Iris pigment epithelial cell (primary cell): ENCODE measurements at regions not wholly inside any gene's neighbourhood (a gene's known extent, or its start where the extent isn't known, plus 50 kb on each side); places are given as distances from the start of the nearest gene placed in this dataset.

Source experiments
- DNase-seq: peaks from one replicate; pipeline ENCODE4 v3.0.0-alpha.2; 2011; ENCODE audit warnings: low read depth

DNA sequence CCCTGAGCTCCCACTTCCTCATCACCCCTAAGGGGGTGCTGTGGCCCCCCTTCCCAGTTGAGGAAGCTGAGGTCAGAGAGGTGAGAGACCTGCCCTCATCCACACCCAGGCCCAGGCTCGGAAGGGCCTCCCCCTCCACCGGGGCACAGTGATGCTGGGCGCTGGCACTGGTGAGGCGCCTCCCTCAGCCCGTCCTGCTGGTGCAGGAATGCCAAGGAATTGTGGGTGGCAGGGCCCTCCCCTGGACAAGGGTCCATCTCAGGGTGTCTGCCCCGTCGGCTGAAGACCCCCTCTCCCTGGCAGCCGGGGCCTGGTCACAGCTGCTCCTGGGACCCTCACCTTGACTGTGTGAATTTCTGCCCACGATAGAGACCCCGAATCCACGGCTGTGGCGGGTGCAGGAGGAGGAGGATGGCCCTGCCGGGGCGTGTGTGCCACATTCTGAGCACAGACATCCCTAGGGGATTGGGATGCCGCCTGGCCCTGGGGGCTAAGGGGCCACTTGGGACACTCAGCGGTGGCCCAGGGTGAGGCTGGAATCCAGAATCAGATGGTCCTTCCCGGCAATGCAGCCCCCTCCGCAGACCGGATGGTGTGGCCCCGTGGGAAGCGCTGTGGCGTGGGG lies 70.2 kb upstream of the GATA5 start:
- DNase-seq = no peak

DNA sequence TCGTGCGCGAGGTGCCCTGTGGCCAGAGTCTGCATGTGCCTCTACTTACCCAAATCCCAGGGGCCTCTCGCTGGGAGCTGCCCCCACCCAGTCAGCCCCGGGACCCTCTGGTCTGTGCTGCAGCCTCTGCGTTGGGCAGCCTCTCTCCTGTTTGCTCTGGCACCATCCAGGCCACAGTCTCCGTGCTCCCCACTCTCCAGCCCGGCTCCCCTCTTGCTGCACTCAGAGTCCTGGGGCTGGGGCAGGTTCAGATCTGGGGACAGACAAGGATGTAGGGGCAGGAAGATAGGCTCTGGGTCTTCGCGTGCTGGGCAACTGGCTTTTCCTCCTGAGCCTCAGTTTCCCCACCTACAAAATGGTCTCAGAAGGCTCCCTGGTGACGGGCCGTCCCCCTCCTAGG lies 70.8 kb upstream of the GATA5 start:
- DNase-seq = no peak

DNA sequence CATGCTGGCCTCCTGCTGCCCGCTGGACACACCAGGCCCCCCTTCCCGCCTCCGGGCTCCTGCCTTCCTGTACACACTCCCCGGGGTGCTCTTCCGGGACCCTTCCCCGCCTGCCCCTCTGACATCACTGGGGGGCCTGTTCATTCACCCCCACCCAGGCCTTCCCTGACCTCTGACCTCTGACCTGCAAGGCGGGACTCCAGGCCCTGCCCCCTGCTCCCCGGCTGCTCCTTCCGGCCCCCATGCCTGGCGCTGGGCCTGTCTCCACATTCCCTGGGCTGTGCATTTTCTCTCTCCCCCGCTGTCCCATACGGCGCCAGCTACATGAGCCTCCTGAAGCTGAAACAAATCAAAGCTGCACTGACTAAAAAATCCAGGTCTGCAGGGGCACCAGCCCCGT lies 71.6 kb upstream of the GATA5 start:
- DNase-seq = no peak

DNA sequence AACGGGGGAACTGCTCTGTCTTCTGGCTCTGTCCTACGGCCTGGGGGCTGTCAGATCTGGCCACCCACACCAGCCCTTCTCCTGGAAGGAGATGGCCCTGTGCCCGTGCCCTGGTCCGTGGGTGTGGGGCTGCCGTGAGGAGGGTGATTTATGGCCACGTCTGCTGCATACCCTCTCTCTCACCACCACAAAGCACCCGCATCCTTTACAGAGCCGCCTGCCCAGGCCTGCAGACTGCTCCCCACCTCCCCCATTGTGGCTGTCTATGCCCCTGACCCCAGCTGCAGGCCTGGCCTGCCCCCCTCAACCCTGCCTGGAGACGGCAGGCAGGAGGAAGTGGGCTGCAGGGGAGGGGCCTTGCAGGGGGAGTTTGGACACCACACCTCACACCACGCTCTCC lies 72.7 kb upstream of the GATA5 start:
- no peak for DNase-seq

DNA sequence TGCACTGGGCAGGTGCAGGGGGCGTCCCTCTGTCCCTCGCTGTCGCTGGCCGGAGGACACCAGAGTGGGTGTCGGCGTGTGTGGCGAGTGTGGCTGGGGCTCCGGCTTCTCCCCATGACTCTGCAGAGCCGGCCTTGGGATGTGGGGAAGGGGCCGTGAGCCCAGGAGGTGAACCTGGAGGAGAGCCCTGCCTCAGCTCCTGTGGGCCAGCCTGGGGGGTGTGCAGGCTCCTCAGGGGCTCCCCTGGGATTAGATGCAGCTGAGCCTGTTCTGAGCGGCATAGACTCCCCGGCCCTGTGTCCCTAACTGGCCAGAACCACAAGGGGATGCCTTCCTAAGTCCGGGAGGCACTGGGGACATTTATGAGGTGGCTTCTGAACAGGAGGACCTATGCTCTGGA lies 73.2 kb upstream of the GATA5 start:
- DNase-seq = no peak

DNA sequence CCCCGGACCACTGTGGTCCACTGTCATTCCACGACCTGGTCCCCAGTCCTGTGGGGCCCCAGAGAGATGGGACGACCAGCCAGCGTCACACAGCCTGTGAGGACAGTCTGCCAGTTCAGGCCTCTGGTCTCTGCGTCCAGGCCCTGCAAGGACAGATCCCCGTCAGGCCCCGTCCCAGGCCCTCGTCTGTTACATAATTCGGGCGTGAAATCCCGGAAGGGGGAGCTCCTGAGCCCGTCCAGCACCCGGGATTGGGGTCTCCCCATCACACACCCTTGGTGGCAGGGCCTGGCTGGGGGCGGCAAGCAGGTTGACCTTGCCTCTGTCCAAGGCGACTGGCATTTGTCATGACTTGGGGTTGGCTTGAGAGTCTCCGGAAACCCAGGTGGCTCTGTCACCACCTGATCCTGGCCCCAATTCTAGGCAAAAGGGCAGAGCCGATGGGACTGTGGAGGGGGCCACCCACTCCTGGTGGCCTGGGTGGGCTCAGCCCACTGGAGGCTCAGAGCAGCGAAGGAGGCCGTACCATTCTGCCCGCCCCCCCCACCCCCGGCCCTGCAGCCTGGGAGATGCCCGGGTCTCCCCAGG lies 73.8 kb upstream of the GATA5 start:
- DNase-seq = no peak

DNA sequence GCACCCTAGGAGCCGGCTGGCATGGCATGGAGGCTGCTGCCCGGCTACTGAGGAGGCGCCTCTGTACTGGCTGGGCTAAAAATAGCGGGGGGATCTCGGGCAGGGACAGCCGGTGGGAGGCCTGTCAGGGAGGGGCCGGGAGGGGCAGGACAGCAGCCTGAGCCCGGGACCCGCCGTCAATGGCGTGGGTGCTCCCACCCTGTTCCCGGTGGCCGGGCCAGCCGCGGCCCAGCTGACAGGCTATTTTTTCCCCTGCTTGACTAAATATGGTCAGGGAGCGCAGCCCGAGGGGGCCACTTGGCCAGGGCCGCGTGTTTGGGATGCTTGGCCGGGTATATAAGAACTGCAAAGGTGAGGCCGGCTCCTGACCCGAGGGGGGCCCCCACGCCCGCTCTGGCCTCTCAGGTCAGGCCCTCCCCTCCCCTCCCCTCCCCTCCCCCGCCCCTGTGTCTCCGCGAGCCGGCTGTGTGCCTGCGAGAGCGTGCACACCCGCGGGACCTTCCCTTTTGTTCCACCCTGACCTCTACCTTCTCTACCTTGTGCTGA lies 74.4 kb upstream of the GATA5 start:
- no peak for DNase-seq

DNA sequence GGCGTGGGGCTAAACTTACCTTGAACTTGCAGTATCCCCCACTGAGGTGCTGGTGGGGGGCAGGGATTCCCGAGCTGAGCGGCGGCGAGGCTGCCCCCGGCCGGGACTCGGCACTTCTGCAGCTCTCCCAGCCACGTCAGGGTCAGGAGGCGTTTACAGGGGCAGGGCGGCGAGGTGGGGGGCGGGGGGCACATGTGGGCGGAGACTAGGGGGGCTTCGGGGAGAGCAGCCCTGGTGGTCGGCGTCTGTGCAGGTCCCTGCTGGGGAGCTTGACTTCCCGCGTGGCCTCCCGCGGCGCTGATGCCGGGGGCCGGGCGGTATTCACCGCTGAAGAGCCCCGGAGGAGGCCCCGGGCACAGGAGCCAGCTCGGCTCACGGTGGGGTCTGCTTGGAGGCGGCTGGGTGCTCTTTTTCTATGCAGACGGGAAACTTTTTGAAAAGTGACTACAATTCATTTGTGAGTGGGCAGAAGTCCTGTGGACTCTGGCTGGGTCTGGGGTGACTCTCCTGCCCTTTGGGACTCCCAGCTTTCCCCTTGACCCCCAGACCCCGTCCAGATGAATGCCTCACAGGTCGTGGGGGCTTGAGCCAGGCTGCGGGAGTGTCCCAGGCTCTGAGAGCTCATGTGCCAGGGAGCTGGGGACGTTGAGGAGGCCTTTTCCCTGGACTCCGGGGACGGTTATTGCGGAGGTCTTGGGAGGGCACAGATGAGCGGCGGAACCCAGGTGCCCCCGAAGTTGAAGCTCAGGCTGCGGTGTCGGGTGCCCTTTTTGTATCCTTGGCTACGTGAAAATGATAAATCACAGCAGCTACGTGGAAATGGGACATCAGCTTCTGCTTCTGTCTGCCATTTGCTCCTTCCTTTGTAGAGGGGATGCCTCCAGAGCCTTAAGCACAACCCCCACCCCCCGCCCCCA lies 75.9 kb upstream of the GATA5 start:
- no peak for DNase-seq

DNA sequence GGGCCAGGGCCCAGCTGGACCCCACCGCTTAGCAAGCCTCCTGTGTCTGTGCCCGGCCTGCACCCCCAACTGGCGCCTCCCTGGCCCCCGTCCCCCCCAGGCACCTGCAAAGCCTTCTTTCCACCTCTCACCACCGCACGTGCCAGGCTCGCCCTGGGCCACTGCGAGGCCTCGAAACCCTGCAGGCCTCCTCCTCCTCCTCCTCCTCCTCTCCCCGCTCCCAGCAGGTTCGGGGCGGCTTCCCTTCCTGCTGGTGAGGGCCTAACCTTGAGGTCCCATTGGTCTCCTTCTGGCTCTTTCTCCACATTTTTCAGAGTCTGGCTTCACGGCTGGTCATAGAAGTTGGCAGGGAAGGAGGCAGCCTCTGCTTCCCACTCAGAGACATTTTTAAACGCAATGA lies 76.8 kb upstream of the GATA5 start:
- DNase-seq = no peak

DNA sequence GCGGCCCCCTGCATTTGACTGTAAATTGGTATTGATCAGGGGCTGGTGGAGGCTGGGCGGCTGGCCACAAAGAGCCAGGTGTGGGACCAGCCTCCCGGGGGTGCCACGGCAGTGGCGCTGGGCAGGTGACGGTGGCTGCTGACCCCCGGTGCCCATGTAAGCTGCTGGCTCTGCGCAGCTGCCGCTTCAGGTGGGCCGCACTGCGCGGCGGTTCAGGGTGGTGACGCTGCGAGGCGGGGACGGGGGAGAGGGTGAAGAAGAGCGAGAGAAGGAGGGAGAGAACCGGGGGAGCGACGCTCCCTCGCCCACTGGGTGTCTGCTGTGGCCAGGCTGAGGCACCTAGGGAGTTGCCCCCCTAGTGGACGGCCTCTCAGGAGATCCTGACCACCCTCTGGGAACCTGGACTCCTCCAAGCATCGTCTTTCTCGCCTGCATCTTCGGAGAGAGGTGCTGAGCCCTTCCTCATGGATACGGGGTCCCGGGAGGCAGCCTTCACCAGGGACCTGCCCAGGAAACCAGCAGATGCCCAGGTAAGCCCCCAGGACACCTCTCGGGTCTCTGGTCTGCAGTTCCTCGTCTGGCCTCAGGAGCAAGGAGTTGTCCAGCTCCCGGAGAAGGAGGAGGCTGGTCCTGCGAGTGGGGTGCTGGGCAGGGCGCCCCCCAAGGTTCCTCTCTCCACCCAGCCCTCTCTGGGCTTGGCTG lies 77.5 kb upstream of the GATA5 start:
- DNase-seq = no peak

DNA sequence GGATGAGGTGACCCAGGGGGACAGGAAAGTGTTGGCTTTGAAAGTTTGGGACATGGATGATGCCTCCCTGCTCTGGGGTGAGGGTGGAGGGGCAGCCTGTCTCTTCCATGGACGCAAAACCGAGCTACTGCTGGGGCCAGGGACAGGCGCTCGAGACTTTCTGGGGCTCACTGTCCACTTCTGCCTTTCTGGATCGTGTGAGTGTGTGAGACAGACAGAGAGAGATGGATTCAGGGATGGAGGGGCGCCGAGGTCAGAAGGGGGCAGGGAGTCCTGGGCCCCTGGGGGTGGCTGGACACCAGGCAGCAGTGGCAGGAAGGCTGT lies 78.0 kb upstream of the GATA5 start:
- DNase-seq = no peak

DNA sequence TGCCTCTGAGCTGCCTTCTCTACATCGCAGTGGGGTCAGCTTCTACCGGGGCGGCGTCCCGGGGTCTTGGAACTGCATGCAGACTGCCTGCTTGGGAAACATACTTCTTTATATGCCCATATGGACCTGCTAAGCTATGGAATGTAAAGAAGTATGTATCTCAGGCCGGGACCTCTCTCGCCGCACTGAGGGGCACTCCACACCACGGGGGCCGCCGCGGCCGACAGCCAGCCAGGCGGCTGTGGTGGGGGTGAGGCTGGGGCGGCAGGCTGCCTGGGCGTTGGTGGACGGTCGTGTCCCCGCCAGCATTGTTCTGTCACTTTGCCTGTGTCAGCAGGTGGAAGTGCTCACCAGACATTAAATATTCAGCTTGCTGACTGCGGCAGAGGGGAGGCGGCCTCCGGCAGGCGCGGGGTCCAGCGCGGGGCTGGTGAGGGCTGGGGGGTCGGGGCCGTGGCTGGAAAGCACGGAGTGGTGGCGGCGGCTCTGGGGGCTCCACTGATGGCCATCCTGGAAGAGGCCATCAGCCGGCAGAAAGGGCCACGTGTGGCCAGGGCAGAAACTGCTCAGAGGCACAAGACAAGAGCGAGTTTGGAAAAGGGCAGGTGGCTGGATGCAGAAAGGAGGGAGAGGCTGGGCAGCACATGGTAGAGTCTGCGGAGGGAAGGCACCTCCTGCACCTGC lies 78.6 kb upstream of the GATA5 start:
- DNase-seq = no peak

DNA sequence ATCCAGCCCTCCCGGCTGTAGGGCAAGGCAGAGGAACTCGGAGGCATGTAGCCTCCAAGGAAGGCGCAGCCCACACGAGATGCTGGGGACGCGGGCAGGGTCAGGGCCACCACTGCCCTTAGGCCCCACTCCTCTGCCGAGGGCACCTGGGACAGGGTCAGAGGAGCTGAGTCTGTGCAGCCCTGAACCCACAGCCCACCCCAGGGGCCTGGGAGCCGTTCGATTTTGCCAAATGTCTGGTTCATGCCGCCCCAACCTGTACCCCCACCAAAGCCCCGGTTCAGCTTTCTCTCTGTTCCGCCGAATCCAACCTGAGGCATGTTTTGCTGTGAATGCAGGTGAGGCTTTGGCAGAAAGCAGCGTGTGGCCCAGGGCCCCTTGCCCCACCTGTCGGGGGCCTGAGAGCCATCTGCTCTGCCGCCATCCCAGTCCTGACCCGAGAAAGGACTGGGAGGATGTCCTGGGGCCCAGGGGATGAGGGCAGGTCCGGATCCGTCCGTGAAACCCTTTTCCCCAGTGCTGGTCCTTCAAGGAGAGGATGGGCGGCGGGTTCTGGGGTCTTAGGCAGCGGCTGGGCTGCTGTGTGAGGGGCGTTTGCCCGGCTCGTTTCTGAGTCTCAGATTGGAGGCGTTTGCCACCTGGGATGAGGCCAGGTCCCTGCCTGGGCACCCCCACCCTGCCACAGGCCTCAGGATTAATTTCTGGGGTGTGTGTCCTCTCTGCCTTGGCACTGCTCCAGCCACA lies 79.3 kb upstream of the GATA5 start:
- no peak for DNase-seq

DNA sequence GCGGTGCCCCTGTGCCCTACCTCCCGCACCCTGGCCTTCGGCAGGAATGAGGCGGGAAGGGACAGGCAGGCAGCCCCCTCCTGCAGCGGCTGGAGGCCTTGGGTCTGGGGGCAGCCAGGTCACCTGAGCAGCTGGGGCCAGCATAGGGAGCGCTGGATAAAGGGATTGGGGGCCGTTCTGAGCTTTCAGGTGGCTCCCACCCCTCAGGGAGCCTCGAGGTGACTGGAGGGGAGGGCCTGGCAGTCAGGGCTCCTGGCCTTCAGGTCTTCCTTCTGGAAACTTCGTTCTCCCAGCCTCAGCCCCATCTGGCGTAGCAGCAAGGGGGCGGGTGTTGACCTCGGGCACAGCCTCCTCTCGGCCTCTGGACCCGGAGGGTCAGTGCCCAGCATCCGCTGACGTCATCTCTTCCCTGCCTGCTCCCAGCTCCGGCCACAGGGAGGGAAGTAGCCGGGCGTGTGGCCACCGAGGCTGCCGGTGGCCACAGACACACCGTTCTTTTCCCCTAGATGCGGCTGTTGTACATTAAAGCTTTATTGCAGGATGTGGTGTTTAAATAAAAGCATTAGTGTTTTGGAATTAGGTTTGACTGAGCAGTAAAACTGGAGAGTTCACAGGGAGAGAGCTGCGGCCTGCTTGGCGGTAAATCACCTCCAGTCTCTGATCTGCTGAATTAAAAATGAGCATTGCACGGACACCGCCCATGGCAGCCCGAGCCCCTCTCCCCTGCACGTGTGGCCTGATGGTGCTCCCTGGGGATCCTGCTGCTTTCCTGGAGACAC lies 80.0 kb upstream of the GATA5 start:
- no peak for DNase-seq

DNA sequence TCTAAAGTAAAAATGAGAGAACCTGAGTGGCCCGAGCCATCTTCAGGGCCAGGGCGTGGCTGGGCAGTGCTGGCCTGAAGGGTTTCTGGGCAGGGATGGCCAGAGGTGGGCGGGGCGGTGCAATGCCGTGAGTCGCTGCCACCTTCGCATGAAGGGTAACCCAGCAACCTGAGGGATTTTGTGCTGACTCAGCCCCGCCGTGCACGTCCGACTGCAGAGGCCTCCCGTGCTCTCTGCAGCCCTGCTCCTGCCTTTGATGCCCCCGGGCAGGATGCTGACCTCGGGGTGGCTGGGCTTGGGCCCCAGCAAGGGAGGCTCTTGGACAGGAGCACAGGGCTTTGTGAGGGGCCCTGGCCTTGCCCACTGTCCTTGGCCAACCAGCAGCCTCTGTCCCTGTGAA lies 81.7 kb upstream of the GATA5 start:
- DNase-seq = no peak

DNA sequence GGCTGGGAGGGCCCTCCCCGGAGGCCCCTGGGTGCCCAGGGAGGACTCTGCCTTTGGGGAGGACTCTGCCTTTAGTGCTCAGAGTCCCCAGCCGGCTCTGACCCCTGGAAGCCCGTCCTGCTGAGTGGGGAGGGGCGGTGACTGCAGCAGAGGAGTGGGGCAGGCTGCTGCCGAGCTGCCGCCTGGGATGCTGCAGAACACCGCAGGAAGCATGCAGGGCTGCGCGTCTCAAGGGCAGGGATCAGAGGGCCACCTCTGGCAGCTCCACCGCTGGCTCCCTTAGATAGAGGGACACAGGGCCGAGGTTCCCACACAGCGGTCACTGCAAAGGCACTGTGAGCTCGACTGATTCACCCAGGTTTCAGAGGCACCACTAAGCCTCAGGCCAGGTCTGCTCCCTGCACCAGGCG lies 82.2 kb upstream of the GATA5 start:
- DNase-seq = no peak

DNA sequence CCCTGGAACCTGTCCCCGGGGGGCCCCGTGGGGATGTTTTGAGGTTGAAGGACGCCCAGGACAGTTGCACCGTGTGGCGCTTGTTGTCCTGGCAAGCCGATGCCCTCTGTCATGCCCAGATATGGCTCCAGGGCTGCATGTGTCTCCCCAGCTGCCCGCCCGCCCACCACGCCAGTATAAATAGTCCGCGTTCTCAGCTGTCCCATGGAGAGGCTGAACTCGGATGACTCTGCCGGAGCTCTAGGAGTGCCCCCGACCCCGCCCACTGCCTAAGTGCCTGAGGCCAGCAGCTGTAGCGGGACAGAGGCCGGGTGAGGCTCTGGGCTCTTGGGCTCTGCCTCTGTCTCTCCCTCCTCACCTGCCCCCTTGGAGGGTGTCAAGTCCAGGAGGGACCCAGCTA lies 83.0 kb upstream of the GATA5 start:
- no peak for DNase-seq

DNA sequence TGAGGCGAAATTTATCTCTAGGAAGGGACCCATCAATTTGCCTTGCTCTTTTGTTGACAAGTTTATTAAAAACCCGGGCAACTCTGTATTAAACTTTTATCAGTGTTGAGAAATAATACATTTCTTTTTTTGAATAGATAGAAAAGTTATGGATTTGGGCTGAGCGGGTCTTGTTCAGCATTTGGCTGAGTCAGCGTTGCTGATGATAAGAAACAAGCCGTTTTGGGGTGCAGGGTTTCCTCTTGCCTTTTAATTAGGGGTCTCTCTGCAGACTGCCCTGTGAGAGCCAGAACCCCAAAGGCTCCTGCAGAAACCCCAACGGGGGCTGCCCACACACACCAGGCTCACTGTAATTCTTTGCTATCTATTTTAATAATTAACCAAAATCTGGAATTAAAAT lies 82.1 kb upstream of the SLCO4A1 start:
- DNase-seq = no peak

DNA sequence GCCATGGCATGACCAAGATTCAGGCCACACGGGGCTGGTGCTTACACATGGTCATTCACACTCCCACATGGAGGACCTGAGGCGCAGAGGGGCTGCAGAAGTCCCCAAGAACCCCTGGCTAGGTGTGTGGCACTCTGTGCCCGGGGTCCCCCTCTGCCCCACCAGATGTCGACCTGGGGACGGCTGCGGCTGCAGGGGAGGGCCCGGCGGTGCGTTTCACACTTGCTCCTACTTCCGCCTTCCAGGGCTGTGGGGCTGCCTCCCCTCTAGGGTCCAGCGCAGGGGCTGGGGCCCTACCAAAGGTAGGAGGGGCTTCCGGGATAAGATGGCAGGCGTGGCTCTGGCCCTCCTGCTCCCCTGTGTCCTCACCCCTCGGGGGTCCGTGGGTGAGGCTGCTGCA lies 81.1 kb upstream of the SLCO4A1 start:
- DNase-seq = no peak

DNA sequence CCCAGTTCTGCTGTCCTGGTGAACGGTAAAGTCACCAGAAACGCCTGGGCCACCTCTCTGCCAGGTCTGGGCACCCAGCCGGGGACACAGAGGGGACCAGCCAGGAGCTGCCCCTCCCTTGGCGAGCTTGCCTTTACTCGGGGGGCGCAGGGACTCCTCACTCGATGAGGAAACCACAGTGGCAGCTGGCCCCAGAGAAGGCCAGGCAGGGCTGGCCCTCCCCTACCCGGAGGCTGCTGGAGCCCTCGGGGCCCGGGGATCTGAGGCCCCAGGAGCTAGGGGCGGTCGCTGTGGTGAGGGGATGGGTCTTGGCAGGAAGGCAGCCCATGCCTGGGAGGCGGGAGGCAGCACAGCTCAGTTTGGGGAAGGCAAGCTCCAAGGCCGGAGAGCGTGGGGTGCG lies 80.4 kb upstream of the SLCO4A1 start:
- DNase-seq = no peak

DNA sequence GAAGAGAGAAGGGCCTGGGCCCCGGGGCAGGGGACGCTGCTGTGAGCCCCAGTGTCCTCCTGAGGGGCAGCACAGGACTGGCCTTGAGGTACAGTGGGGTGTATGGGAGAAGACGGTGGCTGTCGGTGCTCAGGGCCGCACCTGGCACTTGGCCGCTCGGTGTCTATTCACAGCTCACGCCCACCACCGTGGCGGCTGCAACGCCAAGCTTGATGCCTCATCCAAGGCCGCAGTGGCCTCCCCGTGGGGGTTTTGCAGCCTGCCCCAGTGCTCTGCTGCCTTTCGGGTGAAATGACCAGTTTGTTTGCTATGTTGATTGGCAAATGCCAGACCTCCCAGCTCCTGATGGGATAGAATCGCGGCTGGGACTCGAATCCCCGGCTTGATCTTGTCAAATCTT lies 79.5 kb upstream of the SLCO4A1 start:
- no peak for DNase-seq
